ENCODE measurements at regions not wholly inside any gene's neighbourhood (a gene's known extent, or its start where the extent isn't known, plus 50 kb on each side); places are given as distances from the start of the nearest gene placed in this dataset.

GRCh38 chr19:31112158-31112557 is 237.1 kb downstream of the TSHZ3 start:
- TF ChIP-seq EP300 (conservative IDR thresholded peaks at IDR 0.05; ENCODE audit: poor library complexity, severe bottlenecking) (no peak), POLR2AphosphoS5 (IDR thresholded peaks at IDR 0.05) (no peak), CTCF (IDR thresholded peaks at IDR 0.05; ENCODE audit: poor library complexity, severe bottlenecking) (no peak), REST (IDR thresholded peaks at IDR 0.05; ENCODE audit: borderline replicate concordance) (no peak), RAD21 (conservative IDR thresholded peaks at IDR 0.05) (no peak), TAF1 (IDR thresholded peaks at IDR 0.05; ENCODE audit: low read depth) (no peak)

Measured in neural cell (in vitro differentiated cells).